ENCODE measurements at regions not wholly inside any gene's neighbourhood (a gene's known extent, or its start where the extent isn't known, plus 50 kb on each side); places are given as distances from the start of the nearest gene placed in this dataset.

- Histone ChIP-seq H3K79me2 (ENCODE audit: insufficient read depth) (no peaks in the 10 kb centered on the region), H3K9me3 (no peaks in the 10 kb centered on the region), H3K4me3 (ENCODE audit: low read depth in 2 of 2, low read length in 1 of 2) (no peak overlapping the region), H2AFZ (ENCODE audit: low read depth) (no peak overlapping the region), H3K36me3 (replicated peaks in 1 of 2; ENCODE audit: control insufficient read depth in 1 of 2, insufficient read depth in 2 of 2, low read length in 1 of 2) (no peaks in the 10 kb centered on the region), H4K20me1 (ENCODE audit: insufficient read depth) (no peaks in the 10 kb centered on the region), H3K4me1 (ENCODE audit: control insufficient read depth in 1 of 2, insufficient read depth in 2 of 2, low read depth in 1 of 2, low read length in 1 of 2) (peaks cover 7 to 12% of the 10 kb centered on the region in 2 experiments; a peak in 3 of 4 replicates), H3K4me2 (no peak overlapping the region), H3F3A (replicated peaks; ENCODE audit: insufficient read depth) (no peaks in the 10 kb centered on the region), H3K27ac (ENCODE audit: low read depth in 2 of 2, low read length in 1 of 2) (no peak overlapping the region; a peak in 1 of 4 replicates), H3K9ac (no peak overlapping the region), H3K9me2 (no peaks in the 10 kb centered on the region), H3K27me3 (ENCODE audit: insufficient read depth) (no peaks in the 10 kb centered on the region)
- CTCF ChIA-PET, result interaction anchor here (1.2 to 1.4 kb wide), 2 partner anchors 12 to 368 kb away, joined by 3 read pairs; no protein-coding TSS in a partner anchor
- TF ChIP-seq EP300 (IDR thresholded peaks at IDR 0.05; ENCODE audit: borderline replicate concordance in 1 of 2, low read depth in 1 of 2, low read length in 1 of 2) (no peak), GABPA (IDR thresholded peaks at IDR 0.05; ENCODE audit: low read depth) (no peak), CHD2 (IDR thresholded peaks at IDR 0.05; ENCODE audit: low read length, partially characterized antibody) (no peak), TCF12 (IDR thresholded peaks at IDR 0.05) (no peak), EZH2phosphoT487 (IDR thresholded peaks at IDR 0.05; ENCODE audit: borderline replicate concordance, low read depth) (no peak), GATA2 (CRISPR knock-in tag; IDR thresholded peaks at IDR 0.05) (no peak), PBX3 (IDR thresholded peaks at IDR 0.05) (no peak), SMC3 (IDR thresholded peaks at IDR 0.05; ENCODE audit: low read depth, low read length) (no peak), NFIC (IDR thresholded peaks at IDR 0.05; ENCODE audit: borderline replicate concordance) (no peak), JUND (IDR thresholded peaks at IDR 0.05) (no peak), MEF2A (IDR thresholded peaks at IDR 0.05; ENCODE audit: borderline replicate concordance, low read depth) (no peak), NRF1 (IDR thresholded peaks at IDR 0.05; ENCODE audit: low read depth, low read length) (no peak)
- TF ChIP-seq, protein P1, sequence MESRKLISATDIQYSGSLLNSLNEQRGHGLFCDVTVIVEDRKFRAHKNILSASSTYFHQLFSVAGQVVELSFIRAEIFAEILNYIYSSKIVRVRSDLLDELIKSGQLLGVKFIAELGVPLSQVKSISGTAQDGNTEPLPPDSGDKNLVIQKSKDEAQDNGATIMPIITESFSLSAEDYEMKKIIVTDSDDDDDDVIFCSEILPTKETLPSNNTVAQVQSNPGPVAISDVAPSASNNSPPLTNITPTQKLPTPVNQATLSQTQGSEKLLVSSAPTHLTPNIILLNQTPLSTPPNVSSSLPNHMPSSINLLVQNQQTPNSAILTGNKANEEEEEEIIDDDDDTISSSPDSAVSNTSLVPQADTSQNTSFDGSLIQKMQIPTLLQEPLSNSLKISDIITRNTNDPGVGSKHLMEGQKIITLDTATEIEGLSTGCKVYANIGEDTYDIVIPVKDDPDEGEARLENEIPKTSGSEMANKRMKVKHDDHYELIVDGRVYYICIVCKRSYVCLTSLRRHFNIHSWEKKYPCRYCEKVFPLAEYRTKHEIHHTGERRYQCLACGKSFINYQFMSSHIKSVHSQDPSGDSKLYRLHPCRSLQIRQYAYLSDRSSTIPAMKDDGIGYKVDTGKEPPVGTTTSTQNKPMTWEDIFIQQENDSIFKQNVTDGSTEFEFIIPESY (IDR thresholded peaks at IDR 0.05; ENCODE audit: borderline replicate concordance, low read depth), result no peak
- DNase-seq, result peak; percentile 20
- WGBS (ENCODE audit: low lambda C conversion rate), result 57% methylated on average over 2 of the region's 2 CpGs
- POLR2A ChIA-PET, result no interaction called here
These were observed 177.2 kb upstream of the MAP3K1 start for GRCh38 chr5:56638061-56638621.

DNA sequence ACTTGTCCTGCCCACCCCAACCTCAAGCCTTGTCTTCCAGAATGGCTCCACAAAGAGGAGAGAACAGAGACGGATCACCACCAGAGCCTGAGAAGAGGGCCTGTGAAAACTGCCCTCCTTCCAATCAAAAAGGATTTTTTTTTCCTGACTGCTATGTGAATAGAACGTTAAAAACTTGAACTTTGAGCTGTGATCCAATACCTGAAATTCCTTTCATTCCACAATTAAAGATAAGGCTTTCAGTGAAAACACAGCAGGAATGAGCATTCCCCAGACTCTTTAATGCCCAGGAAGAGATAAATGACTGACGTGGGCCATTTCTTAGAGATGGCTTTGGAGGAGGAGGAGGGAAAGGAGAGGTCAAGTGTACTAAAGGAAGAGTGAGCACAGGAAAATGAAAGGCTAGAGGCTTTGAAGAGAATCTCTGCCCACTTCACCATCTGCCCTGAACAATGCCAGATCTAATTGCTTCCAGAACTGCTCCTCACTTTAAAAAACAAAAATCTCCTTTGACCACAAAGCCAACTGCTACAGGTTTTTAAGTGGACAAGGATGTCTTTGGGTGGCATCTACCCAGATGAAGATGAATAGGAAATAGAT lies 177.9 kb upstream of the MAP3K1 start:
- DNase-seq, result peak; percentile 24
- Histone ChIP-seq H3K79me2 (ENCODE audit: insufficient read depth) (no peaks in the 10 kb centered on the region), H3K27me3 (ENCODE audit: insufficient read depth) (no peaks in the 10 kb centered on the region), H3K4me1 (ENCODE audit: control insufficient read depth in 1 of 2, insufficient read depth in 2 of 2, low read depth in 1 of 2, low read length in 1 of 2) (peaks cover 7 to 12% of the 10 kb centered on the region in 2 experiments; a peak in 3 of 4 replicates), H3K27ac (ENCODE audit: low read depth in 2 of 2, low read length in 1 of 2) (no peak overlapping the region), H3F3A (replicated peaks; ENCODE audit: insufficient read depth) (no peaks in the 10 kb centered on the region), H3K4me3 (ENCODE audit: low read depth in 2 of 2, low read length in 1 of 2) (no peak overlapping the region), H3K36me3 (replicated peaks in 1 of 2; ENCODE audit: control insufficient read depth in 1 of 2, insufficient read depth in 2 of 2, low read length in 1 of 2) (no peaks in the 10 kb centered on the region), H3K4me2 (peak overlapping the region; percentile 38; the same call in 1 of the 2 replicates), H3K9me2 (no peaks in the 10 kb centered on the region), H4K20me1 (ENCODE audit: insufficient read depth) (no peaks in the 10 kb centered on the region), H3K9ac (no peak overlapping the region), H3K9me3 (no peaks in the 10 kb centered on the region), H2AFZ (ENCODE audit: low read depth) (no peak overlapping the region)
- POLR2A ChIA-PET, result no interaction called here
- CTCF ChIA-PET, result interaction anchor here (1.4 kb wide), 1 partner anchor 12 kb away, joined by 3 read pairs; no protein-coding TSS in a partner anchor
- 25% methylated on average over 3 of the region's 3 CpGs for WGBS (ENCODE audit: low lambda C conversion rate)
- TF ChIP-seq TCF12 (IDR thresholded peaks at IDR 0.05) (peak; percentile 68), SMC3 (IDR thresholded peaks at IDR 0.05; ENCODE audit: low read depth, low read length) (no peak), JUND (IDR thresholded peaks at IDR 0.05) (no peak), EP300 (IDR thresholded peaks at IDR 0.05; ENCODE audit: borderline replicate concordance in 1 of 2, low read depth in 1 of 2, low read length in 1 of 2) (peak in 1 of 2 experiments; percentile 17; a peak in 1 of 4 replicates), POLR2AphosphoS5 (IDR thresholded peaks at IDR 0.05; ENCODE audit: low read depth, low read length) (no peak)
- TF ChIP-seq, protein P2, sequence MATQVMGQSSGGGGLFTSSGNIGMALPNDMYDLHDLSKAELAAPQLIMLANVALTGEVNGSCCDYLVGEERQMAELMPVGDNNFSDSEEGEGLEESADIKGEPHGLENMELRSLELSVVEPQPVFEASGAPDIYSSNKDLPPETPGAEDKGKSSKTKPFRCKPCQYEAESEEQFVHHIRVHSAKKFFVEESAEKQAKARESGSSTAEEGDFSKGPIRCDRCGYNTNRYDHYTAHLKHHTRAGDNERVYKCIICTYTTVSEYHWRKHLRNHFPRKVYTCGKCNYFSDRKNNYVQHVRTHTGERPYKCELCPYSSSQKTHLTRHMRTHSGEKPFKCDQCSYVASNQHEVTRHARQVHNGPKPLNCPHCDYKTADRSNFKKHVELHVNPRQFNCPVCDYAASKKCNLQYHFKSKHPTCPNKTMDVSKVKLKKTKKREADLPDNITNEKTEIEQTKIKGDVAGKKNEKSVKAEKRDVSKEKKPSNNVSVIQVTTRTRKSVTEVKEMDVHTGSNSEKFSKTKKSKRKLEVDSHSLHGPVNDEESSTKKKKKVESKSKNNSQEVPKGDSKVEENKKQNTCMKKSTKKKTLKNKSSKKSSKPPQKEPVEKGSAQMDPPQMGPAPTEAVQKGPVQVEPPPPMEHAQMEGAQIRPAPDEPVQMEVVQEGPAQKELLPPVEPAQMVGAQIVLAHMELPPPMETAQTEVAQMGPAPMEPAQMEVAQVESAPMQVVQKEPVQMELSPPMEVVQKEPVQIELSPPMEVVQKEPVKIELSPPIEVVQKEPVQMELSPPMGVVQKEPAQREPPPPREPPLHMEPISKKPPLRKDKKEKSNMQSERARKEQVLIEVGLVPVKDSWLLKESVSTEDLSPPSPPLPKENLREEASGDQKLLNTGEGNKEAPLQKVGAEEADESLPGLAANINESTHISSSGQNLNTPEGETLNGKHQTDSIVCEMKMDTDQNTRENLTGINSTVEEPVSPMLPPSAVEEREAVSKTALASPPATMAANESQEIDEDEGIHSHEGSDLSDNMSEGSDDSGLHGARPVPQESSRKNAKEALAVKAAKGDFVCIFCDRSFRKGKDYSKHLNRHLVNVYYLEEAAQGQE (IDR thresholded peaks at IDR 0.05; ENCODE audit: low read depth, low read length), result no peak
